Activated naive CD8-positive, alpha-beta T cell treated with anti-CD3 and anti-CD28 coated beads, Interleukin-2, amount 50 U/mL, for 24 hours (primary cell): ENCODE measurements at regions not wholly inside any gene's neighbourhood (a gene's known extent, or its start where the extent isn't known, plus 50 kb on each side); places are given as distances from the start of the nearest gene placed in this dataset.
"Not testable (repeated sequence)": the region's sequence is repeated elsewhere in the genome, so short reads cannot be mapped to it uniquely, and the experiment has no call there.

Experiments used
- ATAC-seq: fragments of 150-1000 bp; cut with Tn5 transposase; one replicate; pipeline ENCODE4 v1.10.0; 2021
- DNase-seq: peaks from one replicate; pipeline ENCODE4 v3.0.0; 2021
- H3K27ac Mint-ChIP-seq: one replicate; pipeline ENCODE4 v1.8.0; 2021; ENCODE audit warnings: mild to moderate bottlenecking, mixed read lengths
- H3K27me3 Mint-ChIP-seq: one replicate; pipeline ENCODE4 v1.8.0; 2021; ENCODE audit warnings: mixed read lengths
- H3K36me3 Mint-ChIP-seq: one replicate; pipeline ENCODE4 v1.8.0; 2021; ENCODE audit warnings: low read depth, mixed read lengths
- H3K4me1 Mint-ChIP-seq: one replicate; pipeline ENCODE4 v1.8.0; 2021; ENCODE audit warnings: mixed read lengths
- H3K4me3 Mint-ChIP-seq: one replicate; pipeline ENCODE4 v1.8.0; 2021; ENCODE audit warnings: mild to moderate bottlenecking, moderate library complexity, mixed read lengths
- H3K9me3 Mint-ChIP-seq: one replicate; pipeline ENCODE4 v1.8.0; 2021; ENCODE audit warnings: mixed read lengths

DNA sequence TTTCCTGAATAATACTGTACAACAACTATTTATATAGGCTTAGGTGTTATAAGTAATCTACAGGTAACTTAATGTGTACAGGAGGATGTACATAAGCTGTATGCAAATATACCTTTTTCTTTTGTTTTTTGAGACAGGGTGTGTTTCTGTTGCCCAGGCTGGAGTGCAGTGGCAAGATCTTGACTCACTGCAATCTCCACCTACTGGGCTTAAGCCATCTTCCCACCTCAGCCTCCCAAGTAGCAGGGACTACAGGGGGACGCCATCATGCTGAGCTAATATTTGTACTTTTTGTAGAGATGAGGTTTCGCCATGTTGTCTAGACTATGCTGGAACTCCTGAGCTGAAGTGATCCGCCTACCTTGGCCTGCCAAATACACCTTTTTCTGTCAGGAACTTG is 191.7 kb upstream of the ZNF217 start:
- peaks cover 27% of the 10 kb centered on the region for H3K4me1 Mint-ChIP-seq
- H3K27ac Mint-ChIP-seq = no peak overlapping the region
- H3K27me3 Mint-ChIP-seq = no peaks in the 10 kb centered on the region
- H3K4me3 Mint-ChIP-seq = no peak overlapping the region
- DNase-seq = no peak
- H3K36me3 Mint-ChIP-seq = no peaks in the 10 kb centered on the region
- no peaks in the 10 kb centered on the region for H3K9me3 Mint-ChIP-seq
- no peak for ATAC-seq

DNA sequence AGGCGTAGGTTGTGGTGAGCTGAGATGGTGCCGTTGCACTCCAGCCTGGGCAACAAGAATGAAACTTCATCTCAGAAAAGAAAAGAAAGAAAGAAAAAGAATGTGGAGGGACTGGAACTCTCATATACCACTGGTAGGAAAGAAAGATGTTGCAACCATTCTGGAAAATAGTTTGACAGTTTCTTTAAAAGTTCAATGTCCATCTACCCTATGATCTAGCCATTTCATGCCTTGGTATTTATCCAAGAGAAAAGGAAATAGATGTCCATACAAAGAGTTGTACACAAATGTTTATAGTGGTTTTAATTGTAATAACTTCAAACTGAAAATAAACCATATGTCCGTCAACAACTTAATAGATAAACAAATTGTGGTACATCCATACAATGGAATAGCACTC is 190.1 kb upstream of the ZNF217 start:
- Mint-ChIP-seq H3K27ac (no peak overlapping the region), H3K36me3 (no peaks in the 10 kb centered on the region), H3K4me3 (no peak overlapping the region), H3K27me3 (no peaks in the 10 kb centered on the region), H3K4me1 (peaks cover 13% of the 10 kb centered on the region), H3K9me3 (no peaks in the 10 kb centered on the region)
- DNase-seq = no peak
- ATAC-seq = no peak

- no peaks in the 10 kb centered on the region for H3K27me3 Mint-ChIP-seq
- no peak for DNase-seq
- no peaks in the 10 kb centered on the region for H3K9me3 Mint-ChIP-seq
- H3K4me3 Mint-ChIP-seq = no peak overlapping the region
- no peak overlapping the region for H3K27ac Mint-ChIP-seq
- ATAC-seq = no peak
- no peaks in the 10 kb centered on the region for H3K36me3 Mint-ChIP-seq
- H3K4me1 Mint-ChIP-seq = peaks cover 13% of the 10 kb centered on the region
These were observed 189.1 kb upstream of the ZNF217 start for GRCh38 chr20:53782612-53783246.

DNA sequence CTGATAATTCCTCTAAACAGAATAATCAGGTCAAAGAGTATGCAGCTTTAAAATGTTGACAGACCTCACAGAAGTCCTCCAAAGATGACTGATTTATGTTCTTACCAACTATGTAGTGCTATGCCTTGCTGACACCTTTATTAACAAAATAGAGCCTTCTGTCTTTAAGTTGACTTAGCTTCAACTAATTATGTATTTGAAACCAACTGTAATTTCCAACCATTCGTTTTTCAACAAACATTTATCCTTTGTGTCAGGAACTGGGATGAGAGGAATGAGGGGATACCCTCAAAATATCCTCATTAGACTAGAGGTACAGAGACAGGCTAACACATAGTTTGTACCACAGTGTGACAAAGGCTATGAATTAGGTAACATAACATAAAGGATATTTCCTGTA is 186.2 kb upstream of the ZNF217 start:
- Mint-ChIP-seq H3K9me3 (no peaks in the 10 kb centered on the region), H3K4me3 (no peak overlapping the region), H3K36me3 (no peaks in the 10 kb centered on the region), H3K4me1 (no peaks in the 10 kb centered on the region), H3K27me3 (no peaks in the 10 kb centered on the region), H3K27ac (no peak overlapping the region)
- no peak for DNase-seq
- no peak for ATAC-seq

- no peaks in the 10 kb centered on the region for H3K27me3 Mint-ChIP-seq
- no peaks in the 10 kb centered on the region for H3K9me3 Mint-ChIP-seq
- no peaks in the 10 kb centered on the region for H3K36me3 Mint-ChIP-seq
- H3K4me1 Mint-ChIP-seq = peaks cover 9% of the 10 kb centered on the region
- no peak for ATAC-seq
- H3K4me3 Mint-ChIP-seq = no peak overlapping the region
- no peak for DNase-seq
- H3K27ac Mint-ChIP-seq = no peak overlapping the region
These were observed 185.1 kb upstream of the ZNF217 start for GRCh38 chr20:53778736-53779135.

DNA sequence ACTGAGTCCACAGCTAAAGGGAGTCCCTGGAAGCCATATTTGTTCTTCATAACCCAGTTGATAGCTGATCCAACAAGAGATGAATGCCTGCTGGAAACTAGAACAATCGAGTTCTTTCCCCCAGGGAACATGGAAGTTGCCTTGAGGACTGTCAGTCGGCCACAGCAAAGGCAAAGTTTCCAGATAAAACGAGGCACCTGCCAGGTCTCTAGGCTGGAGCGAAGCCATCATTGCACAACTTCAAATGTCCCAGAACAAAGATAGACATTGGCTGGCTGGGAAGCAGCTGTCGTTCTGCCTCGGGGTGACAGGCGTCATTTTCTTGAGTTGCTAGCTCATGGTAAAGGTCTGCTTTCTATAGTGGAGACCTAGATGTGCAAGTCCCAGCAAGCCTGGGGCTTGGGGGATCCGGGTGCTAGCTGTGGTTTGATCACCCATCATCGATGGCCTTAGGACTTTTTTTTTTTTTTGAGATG is 184.4 kb upstream of the ZNF217 start:
- ATAC-seq (no peak), DNase-seq (no peak)
- no peaks in the 10 kb centered on the region for H3K27me3 Mint-ChIP-seq
- H3K36me3 Mint-ChIP-seq = no peaks in the 10 kb centered on the region
- no peak overlapping the region for H3K27ac Mint-ChIP-seq
- H3K9me3 Mint-ChIP-seq = no peaks in the 10 kb centered on the region
- peaks cover 15% of the 10 kb centered on the region for H3K4me1 Mint-ChIP-seq
- no peak overlapping the region for H3K4me3 Mint-ChIP-seq

DNA sequence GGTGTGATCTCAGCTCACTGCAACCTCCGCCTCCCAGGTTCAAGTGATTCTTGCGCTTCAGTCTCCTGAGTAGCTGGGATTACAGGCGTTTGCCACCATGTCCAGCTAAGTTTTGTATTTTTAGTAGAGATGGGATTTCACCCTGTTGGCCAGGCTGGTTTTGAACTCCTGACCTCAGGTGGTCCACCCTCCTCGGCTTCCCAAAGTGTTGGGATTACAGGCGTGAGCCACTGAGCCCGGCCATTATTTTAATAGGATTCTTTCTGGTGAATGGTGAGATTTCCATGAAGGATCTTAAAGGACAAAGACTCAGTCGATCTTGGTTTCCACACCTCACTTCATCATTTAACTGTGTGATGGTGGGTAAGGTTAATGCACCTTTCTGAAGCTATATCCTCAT is 183.8 kb upstream of the ZNF217 start:
- not testable (repeated sequence) for H3K4me3 Mint-ChIP-seq, H3K27me3 Mint-ChIP-seq, H3K9me3 Mint-ChIP-seq, DNase-seq, H3K36me3 Mint-ChIP-seq, ATAC-seq, H3K27ac Mint-ChIP-seq
- H3K4me1 Mint-ChIP-seq = peaks cover 15% of the 10 kb centered on the region

GRCh38 chr20:53776858-53777257 is 183.2 kb upstream of the ZNF217 start:
- H3K27me3 Mint-ChIP-seq = no peaks in the 10 kb centered on the region
- no peak overlapping the region for H3K27ac Mint-ChIP-seq
- H3K4me3 Mint-ChIP-seq = no peak overlapping the region
- no peaks in the 10 kb centered on the region for H3K36me3 Mint-ChIP-seq
- DNase-seq (no peak), ATAC-seq (no peak)
- H3K9me3 Mint-ChIP-seq = no peaks in the 10 kb centered on the region
- H3K4me1 Mint-ChIP-seq = peaks cover 15% of the 10 kb centered on the region

DNA sequence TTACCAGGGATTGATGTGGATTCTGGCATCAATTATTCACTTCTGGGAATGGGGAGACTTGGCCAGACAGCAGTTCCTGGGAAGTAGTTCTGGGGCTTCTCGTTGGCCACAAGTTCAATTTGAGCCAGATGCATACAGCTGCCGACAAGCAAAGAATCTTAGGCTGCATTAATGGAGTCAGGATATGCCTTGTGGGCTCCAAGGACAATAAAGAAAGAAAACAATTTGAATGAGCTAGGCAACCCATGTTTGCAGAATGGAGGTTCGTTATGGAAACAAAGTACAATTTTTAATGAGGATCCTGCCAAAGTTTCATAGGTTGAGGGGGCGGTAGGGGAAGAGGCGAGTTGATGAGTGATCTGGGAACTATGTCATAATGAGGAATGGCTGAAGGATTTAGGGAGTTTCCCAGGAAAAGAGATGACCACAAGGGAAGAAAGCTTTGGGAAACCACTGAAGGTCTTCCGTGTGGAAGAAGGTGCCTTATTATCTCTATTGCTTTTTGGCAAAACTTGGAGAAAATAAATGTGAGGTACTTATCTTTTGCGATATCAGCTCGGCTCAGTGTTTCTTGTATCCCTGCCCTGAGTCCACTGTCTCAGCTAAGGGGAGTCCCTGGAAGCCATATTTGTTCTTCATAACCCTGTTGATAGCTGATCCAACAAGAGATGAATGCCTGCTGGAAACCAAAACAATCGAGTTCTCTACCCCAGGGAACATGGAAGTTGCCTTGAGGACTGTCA is 181.0 kb upstream of the ZNF217 start:
- H3K36me3 Mint-ChIP-seq = no peaks in the 10 kb centered on the region
- no peaks in the 10 kb centered on the region for H3K9me3 Mint-ChIP-seq
- peaks cover 15% of the 10 kb centered on the region for H3K4me1 Mint-ChIP-seq
- H3K27ac Mint-ChIP-seq = no peak overlapping the region
- no peak overlapping the region for H3K4me3 Mint-ChIP-seq
- no peaks in the 10 kb centered on the region for H3K27me3 Mint-ChIP-seq
- ATAC-seq (no peak), DNase-seq (no peak)

- H3K36me3 Mint-ChIP-seq = no peaks in the 10 kb centered on the region
- no peak overlapping the region for H3K27ac Mint-ChIP-seq
- H3K4me3 Mint-ChIP-seq = no peak overlapping the region
- ATAC-seq (peak; percentile 83), DNase-seq (no peak)
- H3K9me3 Mint-ChIP-seq = no peaks in the 10 kb centered on the region
- H3K4me1 Mint-ChIP-seq = peaks cover 15% of the 10 kb centered on the region
- H3K27me3 Mint-ChIP-seq = no peaks in the 10 kb centered on the region
These were observed 180.3 kb upstream of the ZNF217 start for GRCh38 chr20:53773792-53774401.

DNA sequence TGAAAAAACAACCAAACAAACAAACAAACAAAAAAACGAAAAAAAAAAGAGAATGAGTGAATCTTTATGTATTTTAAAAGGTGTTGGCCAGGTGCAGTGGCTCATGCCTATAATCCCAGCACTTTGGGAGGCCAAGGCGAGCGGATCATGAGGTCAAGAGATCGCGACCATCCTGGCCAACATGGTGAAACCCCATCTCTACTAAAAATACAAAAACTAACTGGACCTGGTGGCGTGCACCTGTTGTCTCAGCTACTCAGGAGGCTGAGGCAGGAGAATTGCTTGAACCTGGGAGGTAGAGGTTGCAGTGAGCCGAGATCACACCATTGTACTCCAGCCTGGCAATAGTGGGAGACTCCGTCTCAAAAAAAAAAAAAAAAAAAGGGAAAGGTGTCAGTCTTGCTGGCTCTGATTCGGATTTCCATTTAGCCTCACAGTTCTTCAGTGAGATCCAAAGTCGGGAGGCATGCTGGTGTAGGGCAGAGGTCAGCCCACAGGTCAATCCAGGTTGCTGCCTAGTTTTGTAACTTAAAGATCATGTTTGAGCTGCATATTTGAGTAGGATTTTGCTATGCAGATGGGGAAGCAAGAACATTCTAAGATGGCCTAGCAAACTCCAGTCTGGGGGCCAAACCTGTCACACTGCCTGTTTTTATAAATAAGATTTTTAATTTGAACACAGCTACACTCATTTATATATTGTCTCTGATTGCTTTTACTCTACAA is 179.6 kb upstream of the ZNF217 start:
- H3K9me3 Mint-ChIP-seq, ATAC-seq: not testable (repeated sequence)

GRCh38 chr20:53769041-53769440 is 175.4 kb upstream of the ZNF217 start:
- no peak for DNase-seq
- peaks cover 25% of the 10 kb centered on the region for H3K4me1 Mint-ChIP-seq
- no peaks in the 10 kb centered on the region for H3K9me3 Mint-ChIP-seq
- no peak for ATAC-seq
- H3K4me3 Mint-ChIP-seq = no peak overlapping the region
- H3K27me3 Mint-ChIP-seq = no peaks in the 10 kb centered on the region
- H3K36me3 Mint-ChIP-seq = no peaks in the 10 kb centered on the region
- H3K27ac Mint-ChIP-seq = no peak overlapping the region

More for the DNA sequence above, 179.6 kb upstream of the ZNF217 start:
- not testable (repeated sequence) for H3K4me3 Mint-ChIP-seq, H3K27me3 Mint-ChIP-seq, H3K27ac Mint-ChIP-seq, H3K36me3 Mint-ChIP-seq, DNase-seq
- H3K4me1 Mint-ChIP-seq = peaks cover 18% of the 10 kb centered on the region

- H3K4me3 Mint-ChIP-seq = no peak overlapping the region
- H3K9me3 Mint-ChIP-seq = no peaks in the 10 kb centered on the region
- peaks cover 19% of the 10 kb centered on the region for H3K4me1 Mint-ChIP-seq
- no peaks in the 10 kb centered on the region for H3K36me3 Mint-ChIP-seq
- DNase-seq (no peak), ATAC-seq (no peak)
- H3K27ac Mint-ChIP-seq = no peak overlapping the region
- H3K27me3 Mint-ChIP-seq = no peaks in the 10 kb centered on the region
These were observed 174.7 kb upstream of the ZNF217 start for GRCh38 chr20:53768329-53768728.

DNA sequence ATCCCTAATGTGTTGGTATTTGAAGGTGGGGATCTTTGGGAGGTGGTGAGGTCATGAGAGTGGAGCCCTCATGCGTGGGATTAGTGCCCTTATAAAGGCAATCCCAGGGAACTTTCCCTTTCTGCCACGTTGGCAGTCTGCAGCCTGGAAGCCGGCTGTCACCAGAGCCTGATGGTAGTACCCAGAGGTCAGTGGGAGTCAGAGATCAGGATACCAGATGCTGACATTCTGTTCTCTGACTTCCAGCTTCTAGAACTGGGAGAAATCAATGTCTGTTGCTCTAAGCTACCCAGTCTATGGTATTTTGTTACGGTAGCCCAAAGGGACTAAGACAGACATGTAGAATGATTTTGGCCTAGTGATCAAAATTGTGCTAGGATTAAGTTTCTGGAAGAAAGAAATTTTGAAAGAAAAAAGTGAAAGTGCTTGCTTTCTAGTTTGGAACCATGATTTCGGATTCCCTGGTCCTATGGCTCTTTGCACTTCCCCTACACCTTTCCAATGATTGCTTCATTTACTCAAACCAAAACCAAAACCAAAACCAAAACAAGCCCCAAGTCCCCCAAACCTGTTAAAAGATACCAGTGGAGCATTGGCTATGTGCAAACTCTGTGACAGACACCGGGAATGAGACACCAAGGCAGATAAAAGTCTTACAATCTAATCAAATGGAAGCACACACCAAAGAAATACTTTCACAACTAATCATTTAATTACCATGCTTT is 173.7 kb upstream of the ZNF217 start:
- Mint-ChIP-seq H3K9me3 (no peaks in the 10 kb centered on the region), H3K27me3 (no peaks in the 10 kb centered on the region), H3K27ac (peak overlapping the region; percentile 68), H3K36me3 (no peaks in the 10 kb centered on the region), H3K4me3 (no peak overlapping the region), H3K4me1 (peaks cover 16% of the 10 kb centered on the region)
- no peak for DNase-seq
- no peak for ATAC-seq
